ENCODE measurements at regions not wholly inside any gene's neighbourhood (a gene's known extent, or its start where the extent isn't known, plus 50 kb on each side); places are given as distances from the start of the nearest gene placed in this dataset.

GRCh38 chr14:65346895-65347294 is 65.6 kb upstream of the FUT8 start (continued):
- TF ChIP-seq GABPA (IDR thresholded peaks at IDR 0.05 in 1 of 2, conservative IDR thresholded peaks at IDR 0.05 in 1 of 2), result no peak
- no peak for TF ChIP-seq EGR1 (IDR thresholded peaks at IDR 0.05; ENCODE audit: low read depth in 2 of 2)
- TF ChIP-seq, protein P1, sequence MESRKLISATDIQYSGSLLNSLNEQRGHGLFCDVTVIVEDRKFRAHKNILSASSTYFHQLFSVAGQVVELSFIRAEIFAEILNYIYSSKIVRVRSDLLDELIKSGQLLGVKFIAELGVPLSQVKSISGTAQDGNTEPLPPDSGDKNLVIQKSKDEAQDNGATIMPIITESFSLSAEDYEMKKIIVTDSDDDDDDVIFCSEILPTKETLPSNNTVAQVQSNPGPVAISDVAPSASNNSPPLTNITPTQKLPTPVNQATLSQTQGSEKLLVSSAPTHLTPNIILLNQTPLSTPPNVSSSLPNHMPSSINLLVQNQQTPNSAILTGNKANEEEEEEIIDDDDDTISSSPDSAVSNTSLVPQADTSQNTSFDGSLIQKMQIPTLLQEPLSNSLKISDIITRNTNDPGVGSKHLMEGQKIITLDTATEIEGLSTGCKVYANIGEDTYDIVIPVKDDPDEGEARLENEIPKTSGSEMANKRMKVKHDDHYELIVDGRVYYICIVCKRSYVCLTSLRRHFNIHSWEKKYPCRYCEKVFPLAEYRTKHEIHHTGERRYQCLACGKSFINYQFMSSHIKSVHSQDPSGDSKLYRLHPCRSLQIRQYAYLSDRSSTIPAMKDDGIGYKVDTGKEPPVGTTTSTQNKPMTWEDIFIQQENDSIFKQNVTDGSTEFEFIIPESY (IDR thresholded peaks at IDR 0.05), result no peak
- TF ChIP-seq JUND (IDR thresholded peaks at IDR 0.05), result no peak
- TF ChIP-seq YY1 (IDR thresholded peaks at IDR 0.05), result no peak
- TF ChIP-seq TAF1 (conservative IDR thresholded peaks at IDR 0.05), result no peak

- H3K4me3 ChIP-seq (ENCODE audit: low read depth in 1 of 3, low read length in 3 of 3), result no peak overlapping the region
- no peak overlapping the region for H3K9ac ChIP-seq (ENCODE audit: low read depth in 1 of 2, low read length in 2 of 2)
- H3K36me3 ChIP-seq (ENCODE audit: control insufficient read depth in 4 of 4, insufficient read depth in 3 of 4, low read depth in 1 of 4, low read length in 3 of 4), result no peaks in the 10 kb centered on the region
- no peak for TF ChIP-seq GABPA (IDR thresholded peaks at IDR 0.05 in 1 of 2, conservative IDR thresholded peaks at IDR 0.05 in 1 of 2)
- TF ChIP-seq RXRA (IDR thresholded peaks at IDR 0.05), result no peak
- TF ChIP-seq HNF4A (conservative IDR thresholded peaks at IDR 0.05), result no peak
- TF ChIP-seq FOXA2 (IDR thresholded peaks at IDR 0.05), result no peak
- no peak for TF ChIP-seq TAF1 (conservative IDR thresholded peaks at IDR 0.05)
- no peak for TF ChIP-seq EGR1 (IDR thresholded peaks at IDR 0.05; ENCODE audit: low read depth in 2 of 2)
- no peak for TF ChIP-seq JUND (IDR thresholded peaks at IDR 0.05)
- no peak for TF ChIP-seq REST (IDR thresholded peaks at IDR 0.05)
- TF ChIP-seq, protein P2, sequence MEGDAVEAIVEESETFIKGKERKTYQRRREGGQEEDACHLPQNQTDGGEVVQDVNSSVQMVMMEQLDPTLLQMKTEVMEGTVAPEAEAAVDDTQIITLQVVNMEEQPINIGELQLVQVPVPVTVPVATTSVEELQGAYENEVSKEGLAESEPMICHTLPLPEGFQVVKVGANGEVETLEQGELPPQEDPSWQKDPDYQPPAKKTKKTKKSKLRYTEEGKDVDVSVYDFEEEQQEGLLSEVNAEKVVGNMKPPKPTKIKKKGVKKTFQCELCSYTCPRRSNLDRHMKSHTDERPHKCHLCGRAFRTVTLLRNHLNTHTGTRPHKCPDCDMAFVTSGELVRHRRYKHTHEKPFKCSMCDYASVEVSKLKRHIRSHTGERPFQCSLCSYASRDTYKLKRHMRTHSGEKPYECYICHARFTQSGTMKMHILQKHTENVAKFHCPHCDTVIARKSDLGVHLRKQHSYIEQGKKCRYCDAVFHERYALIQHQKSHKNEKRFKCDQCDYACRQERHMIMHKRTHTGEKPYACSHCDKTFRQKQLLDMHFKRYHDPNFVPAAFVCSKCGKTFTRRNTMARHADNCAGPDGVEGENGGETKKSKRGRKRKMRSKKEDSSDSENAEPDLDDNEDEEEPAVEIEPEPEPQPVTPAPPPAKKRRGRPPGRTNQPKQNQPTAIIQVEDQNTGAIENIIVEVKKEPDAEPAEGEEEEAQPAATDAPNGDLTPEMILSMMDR (IDR thresholded peaks at IDR 0.05; ENCODE audit: low read depth, low read length, missing input control), result no peak
- TF ChIP-seq NR2F2 (IDR thresholded peaks at IDR 0.05), result no peak
- TF ChIP-seq HNF4G (IDR thresholded peaks at IDR 0.05), result no peak
- TF ChIP-seq SP1 (IDR thresholded peaks at IDR 0.05), result no peak
- TF ChIP-seq, protein P1 (IDR thresholded peaks at IDR 0.05), result no peak
- no peak for TF ChIP-seq FOXA1 (IDR thresholded peaks at IDR 0.05)
- TF ChIP-seq MAX (IDR thresholded peaks at IDR 0.05), result no peak
- no peak for TF ChIP-seq RAD21 (IDR thresholded peaks at IDR 0.05)
- no peak for TF ChIP-seq YY1 (IDR thresholded peaks at IDR 0.05)
- no peak for TF ChIP-seq ATF3 (IDR thresholded peaks at IDR 0.05)
- H3K27ac ChIP-seq (ENCODE audit: low read depth in 1 of 2, low read length in 2 of 2), result no peak overlapping the region
- H3K27me3 ChIP-seq (ENCODE audit: control insufficient read depth in 4 of 4, insufficient read depth in 4 of 4, low read length in 3 of 4), result peaks cover 0 to 5% (median 0%) of the 10 kb centered on the region in 4 donors
- no peaks in the 10 kb centered on the region for H3K4me1 ChIP-seq (ENCODE audit: control insufficient read depth in 4 of 4, insufficient read depth in 4 of 4, low read length in 3 of 4)
- no peaks in the 10 kb centered on the region for H3K9me3 ChIP-seq (ENCODE audit: control insufficient read depth in 4 of 4, low read length in 3 of 4)
- WGBS, result 79% methylated on average over 3 of the region's 3 CpGs
- DNase-seq (ENCODE audit: low spot score), result no peak
These were observed 64.4 kb upstream of the FUT8 start for GRCh38 chr14:65348137-65348536.
